ENCODE measurements at regions not wholly inside any gene's neighbourhood (a gene's known extent, or its start where the extent isn't known, plus 50 kb on each side); places are given as distances from the start of the nearest gene placed in this dataset.
"Not testable (repeated sequence)": the region's sequence is repeated elsewhere in the genome, so short reads cannot be mapped to it uniquely, and the experiment has no call there.

GRCh38 chr9:80763536-80763935 lies 925.8 kb downstream of the TLE1 start:
- Histone ChIP-seq H3K27ac (no peak overlapping the region), H3K4me1 (no peaks in the 10 kb centered on the region), H3K27me3 (no peaks in the 10 kb centered on the region), H3K36me3 (no peaks in the 10 kb centered on the region), H3K9me3 (no peaks in the 10 kb centered on the region), H3K9ac (ENCODE audit: low read depth in 2 of 2, low read length in 2 of 2) (no peak overlapping the region), H3K4me3 (no peak overlapping the region)
- intact Hi-C loops (cut with DNase I), result no loop called here
- DNase-seq, result no peak
- no peak for TF ChIP-seq CTCF (IDR thresholded peaks at IDR 0.05)

- Histone ChIP-seq H3K27me3 (no peaks in the 10 kb centered on the region), H3K9me3 (no peaks in the 10 kb centered on the region), H3K27ac (no peak overlapping the region), H3K36me3 (no peaks in the 10 kb centered on the region), H3K4me1 (no peaks in the 10 kb centered on the region), H3K4me3 (no peak overlapping the region), H3K9ac (ENCODE audit: low read depth in 2 of 2, low read length in 2 of 2) (no peak overlapping the region)
- no peak for DNase-seq
- TF ChIP-seq CTCF (IDR thresholded peaks at IDR 0.05), result no peak
- intact Hi-C loops (cut with DNase I), result no loop called here
These were observed 933.8 kb downstream of the TLE1 start for GRCh38 chr9:80755586-80755985.

- intact Hi-C loops (cut with DNase I), result not testable (repeated sequence)
These were observed 942.3 kb downstream of the TLE1 start for GRCh38 chr9:80747056-80747455.

GRCh38 chr9:80732506-80732905 lies 956.8 kb downstream of the TLE1 start:
- Histone ChIP-seq H3K27ac (no peak overlapping the region), H3K9ac (ENCODE audit: low read depth in 2 of 2, low read length in 2 of 2) (no peak overlapping the region), H3K27me3 (no peaks in the 10 kb centered on the region), H3K4me3 (no peak overlapping the region), H3K36me3 (no peaks in the 10 kb centered on the region), H3K9me3 (no peaks in the 10 kb centered on the region), H3K4me1 (no peaks in the 10 kb centered on the region)
- intact Hi-C loops (cut with DNase I), result no loop called here
- TF ChIP-seq CTCF (IDR thresholded peaks at IDR 0.05), result no peak
- no peak for DNase-seq

More at GRCh38 chr9:80747056-80747455, 942.3 kb downstream of the TLE1 start:
- H3K27ac ChIP-seq; H3K27me3 ChIP-seq; H3K36me3 ChIP-seq; H3K4me3 ChIP-seq; DNase-seq; H3K4me1 ChIP-seq; H3K9me3 ChIP-seq; H3K9ac ChIP-seq (ENCODE audit: low read depth in 2 of 2, low read length in 2 of 2): not testable (repeated sequence)

- TF ChIP-seq CTCF (IDR thresholded peaks at IDR 0.05), result no peak
- Histone ChIP-seq H3K27ac (no peak overlapping the region), H3K9me3 (no peaks in the 10 kb centered on the region), H3K4me1 (no peaks in the 10 kb centered on the region), H3K9ac (ENCODE audit: low read depth in 2 of 2, low read length in 2 of 2) (no peak overlapping the region), H3K36me3 (no peaks in the 10 kb centered on the region), H3K4me3 (no peak overlapping the region), H3K27me3 (no peaks in the 10 kb centered on the region)
- intact Hi-C loops (cut with DNase I), result no loop called here
- DNase-seq, result no peak
These were observed 968.8 kb downstream of the TLE1 start for GRCh38 chr9:80720579-80720978.

GRCh38 chr9:80707120-80707519 lies 982.2 kb downstream of the TLE1 start:
- H3K27me3 ChIP-seq, result no peaks in the 10 kb centered on the region
- no peak for DNase-seq
- no peak overlapping the region for H3K27ac ChIP-seq
- intact Hi-C loops (cut with DNase I), result no loop called here
- no peak overlapping the region for H3K9ac ChIP-seq (ENCODE audit: low read depth in 2 of 2, low read length in 2 of 2)
- no peaks in the 10 kb centered on the region for H3K4me1 ChIP-seq
- no peak overlapping the region for H3K4me3 ChIP-seq
- no peaks in the 10 kb centered on the region for H3K36me3 ChIP-seq
- no peaks in the 10 kb centered on the region for H3K9me3 ChIP-seq
- TF ChIP-seq CTCF (IDR thresholded peaks at IDR 0.05), result no peak
